T-helper 2 cell treated with Interferon-gamma antibody and Interleukin-4, amounts not matched to agents 100 ng/mL and 5 ng/mL, for 36 hours (primary cell): ENCODE measurements at regions not wholly inside any gene's neighbourhood (a gene's known extent, or its start where the extent isn't known, plus 50 kb on each side); places are given as distances from the start of the nearest gene placed in this dataset.
"Not testable (repeated sequence)": the region's sequence is repeated elsewhere in the genome, so short reads cannot be mapped to it uniquely, and the experiment has no call there.

Experiments
- intact Hi-C: fragments of 100-400 bp; cut with micrococcal nuclease; formaldehyde crosslinking; loops from one replicate; pipeline ENCODE4 v1.15.1; 2023

DNA sequence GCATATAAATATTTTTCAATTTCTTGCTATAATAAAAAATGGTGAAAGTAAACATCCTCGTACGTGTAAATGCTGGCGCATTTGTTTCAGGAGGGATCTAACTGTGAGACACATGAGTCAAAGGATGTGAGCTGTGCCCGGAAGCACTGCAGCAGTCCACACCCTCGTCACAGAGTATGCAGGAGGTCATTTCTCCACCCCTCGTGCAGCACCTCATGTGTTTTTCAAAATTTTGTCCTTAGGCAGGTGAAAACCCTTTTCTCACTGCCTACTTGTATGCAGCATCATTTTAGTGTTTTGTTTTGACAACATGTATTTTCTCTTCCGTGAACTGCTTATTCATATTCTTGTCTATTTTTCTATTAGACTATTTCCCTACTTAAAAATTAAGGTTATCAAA, 162.7 kb downstream of the AVL9 start:
- intact Hi-C loops = no loop called here

DNA sequence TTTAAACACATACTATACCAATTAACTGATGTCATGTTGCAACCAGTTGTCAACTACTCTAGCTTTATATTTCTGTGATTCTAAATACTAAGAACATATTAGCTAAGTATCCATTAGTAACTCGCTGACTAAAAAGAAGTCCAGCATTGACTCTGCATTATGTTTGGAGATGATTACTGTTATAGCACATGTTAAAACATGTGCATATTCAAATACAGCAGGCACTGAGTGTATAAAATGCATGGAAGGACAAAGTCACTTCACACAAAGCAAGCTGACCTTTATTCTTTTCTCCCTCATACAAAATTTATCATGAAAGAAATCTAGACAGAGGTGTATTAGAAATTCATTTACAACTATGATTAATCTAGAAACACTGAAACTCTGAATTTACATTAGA, 159.3 kb downstream of the AVL9 start:
- intact Hi-C loops = not testable (repeated sequence)

DNA sequence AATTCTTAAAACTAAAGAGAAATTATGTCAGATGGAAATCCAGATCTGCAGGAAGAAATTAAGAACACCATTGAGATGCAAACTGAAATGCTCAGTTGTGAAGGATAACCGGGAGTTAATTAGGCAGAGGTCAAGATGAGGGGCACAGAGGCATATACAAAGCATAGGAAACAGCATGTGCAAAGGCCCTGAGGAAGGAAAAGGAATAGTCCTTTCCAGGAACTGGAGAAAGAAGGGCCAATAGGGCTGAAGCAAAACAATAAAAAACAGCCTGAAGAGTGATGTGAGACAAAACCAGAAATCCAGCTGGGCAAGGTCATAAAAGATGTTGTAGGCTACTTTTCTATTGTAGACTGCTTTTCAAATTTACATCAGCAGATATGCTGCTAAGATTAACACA, 155.1 kb downstream of the AVL9 start:
- intact Hi-C loops = not testable (repeated sequence)

DNA sequence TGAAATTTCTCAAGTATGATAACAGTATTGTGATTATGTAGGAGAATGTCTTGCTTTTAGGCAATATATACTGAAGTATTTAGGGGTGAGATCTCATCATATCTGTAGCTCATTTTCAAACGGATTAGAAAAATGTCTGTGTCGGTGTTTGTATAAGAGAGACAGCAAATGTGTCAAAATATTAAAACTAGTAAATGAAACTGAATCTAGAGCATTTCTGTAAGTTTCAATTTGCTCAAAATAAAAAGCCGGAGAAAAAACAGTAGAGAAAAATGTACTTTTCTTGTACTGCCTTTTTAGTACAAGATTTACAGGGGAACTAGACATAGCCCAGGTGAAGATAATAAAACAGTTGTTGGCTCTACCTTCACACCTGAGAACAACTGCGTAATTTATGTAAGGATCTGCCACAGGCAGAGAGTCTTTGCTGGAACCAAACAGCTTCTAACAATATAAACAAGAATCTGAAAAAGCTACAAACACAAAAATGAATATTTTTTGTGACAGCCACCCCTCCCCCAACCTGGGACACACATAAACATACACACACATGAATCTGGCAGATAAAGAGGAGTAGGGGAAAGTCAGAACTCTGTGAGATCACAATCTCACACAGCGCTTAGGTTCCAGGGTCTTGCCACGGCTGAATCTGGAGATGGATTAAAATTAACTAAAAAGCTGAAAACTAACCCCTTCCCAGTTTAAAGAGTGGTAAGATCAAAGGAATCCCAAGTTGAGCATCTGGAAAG, 153.3 kb downstream of the AVL9 start:
- intact Hi-C loops = no loop called here

DNA sequence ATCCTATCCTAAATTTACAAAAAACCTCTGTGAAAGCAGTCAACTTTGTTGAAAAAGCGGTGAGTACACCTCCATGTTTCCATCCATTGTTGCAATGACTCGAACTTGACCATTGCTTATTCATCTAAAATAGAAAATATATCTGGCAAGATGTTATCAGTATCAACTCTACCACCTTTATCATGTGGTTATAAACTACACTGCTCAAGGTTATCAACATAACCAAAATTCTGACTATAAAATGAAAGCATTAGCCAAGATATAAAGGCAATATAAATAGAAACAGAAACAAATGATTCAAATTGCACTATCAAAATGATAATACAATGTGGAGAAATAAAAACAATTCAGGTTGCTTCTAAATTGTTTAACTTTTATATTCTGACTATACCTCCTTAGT, 150.0 kb downstream of the AVL9 start:
- intact Hi-C loops = not testable (repeated sequence)

DNA sequence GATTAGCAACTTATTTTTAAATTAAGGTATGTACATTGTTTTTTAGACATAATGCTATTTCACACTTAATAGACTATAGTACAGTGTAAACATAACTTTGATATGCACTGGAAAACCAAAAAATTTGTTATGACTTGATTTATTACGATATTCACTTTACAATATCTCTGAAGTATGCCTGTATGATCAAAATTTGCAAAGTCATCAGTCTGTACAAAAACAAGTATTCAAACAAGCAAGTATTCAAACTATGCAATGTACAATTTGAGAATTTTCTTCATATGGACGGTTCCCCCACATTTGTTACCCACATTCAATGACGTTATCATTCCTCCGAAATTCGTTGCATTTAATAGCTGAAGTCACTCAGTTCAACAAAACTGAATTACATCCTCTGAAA, 147.9 kb downstream of the AVL9 start:
- intact Hi-C loops = no loop called here

DNA sequence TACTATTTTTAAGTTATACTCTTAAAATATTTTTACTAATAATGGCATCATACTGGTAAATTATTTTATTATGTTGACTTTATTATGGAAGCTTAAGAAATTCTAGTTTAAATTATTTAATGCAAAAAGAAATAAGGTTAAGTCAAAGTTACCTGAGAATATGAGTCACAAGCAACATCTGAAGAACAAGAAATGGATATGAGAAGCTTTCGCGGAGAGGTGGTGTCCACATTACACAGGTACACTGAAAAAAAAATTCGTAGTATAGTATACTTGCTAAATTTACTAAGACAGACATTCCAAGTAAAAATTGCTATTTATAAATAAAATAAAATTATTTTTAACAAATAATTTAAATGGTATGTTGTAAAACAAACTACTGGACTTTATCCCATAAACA, 143.8 kb downstream of the AVL9 start:
- intact Hi-C loops = no loop called here

DNA sequence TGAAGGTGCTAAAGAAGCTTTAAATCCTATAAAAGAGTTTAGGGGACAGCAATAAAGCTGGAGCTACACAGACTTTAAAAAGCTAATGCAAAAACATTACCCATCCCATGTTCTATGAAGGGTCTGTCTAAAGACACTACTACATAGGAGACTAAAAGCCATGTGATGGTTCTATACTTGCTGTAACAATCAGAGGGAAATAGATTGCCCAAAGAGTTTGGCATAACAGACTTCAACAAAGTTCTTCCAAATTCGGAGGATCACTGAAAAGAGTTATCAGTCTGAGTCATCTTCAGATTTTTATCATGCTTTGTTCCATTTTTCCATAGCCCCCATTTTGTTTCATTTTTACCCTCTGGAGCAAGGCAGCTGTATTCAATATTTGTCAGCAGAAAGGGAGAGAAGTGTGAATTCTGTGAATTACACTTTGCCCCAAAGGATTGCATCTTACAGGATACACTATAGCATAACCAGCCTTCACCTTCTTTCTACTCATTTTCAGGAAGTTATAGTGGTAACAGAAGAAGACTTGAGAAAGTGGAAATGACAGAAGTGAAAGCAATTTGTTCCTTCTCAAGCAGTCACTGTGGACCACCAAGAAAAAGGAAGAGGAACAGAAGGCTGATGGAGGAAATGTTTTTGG, 143.3 kb downstream of the AVL9 start:
- intact Hi-C loops = not testable (repeated sequence)
